ENCODE measurements at regions not wholly inside any gene's neighbourhood (a gene's known extent, or its start where the extent isn't known, plus 50 kb on each side); places are given as distances from the start of the nearest gene placed in this dataset.
"Not testable (repeated sequence)": the region's sequence is repeated elsewhere in the genome, so short reads cannot be mapped to it uniquely, and the experiment has no call there.

- not testable (repeated sequence) for TF ChIP-seq CTCF (IDR thresholded peaks at IDR 0.05; ENCODE audit: low read depth, low read length); POLR2A (IDR thresholded peaks at IDR 0.05; ENCODE audit: extremely low read depth, insufficient read length); MYC (IDR thresholded peaks at IDR 0.05; ENCODE audit: low read depth, low read length); MAX (IDR thresholded peaks at IDR 0.05; ENCODE audit: low read depth, low read length)
Observed at GRCh38 chr12:22126101-22126500, 80.1 kb downstream of the CMAS start.
